Anterior cingulate cortex (tissue), 58 donors: ENCODE measurements at regions not wholly inside any gene's neighbourhood (a gene's known extent, or its start where the extent isn't known, plus 50 kb on each side); places are given as distances from the start of the nearest gene placed in this dataset.

ENCODE experiments used
- DNase-seq, 58 donors: peaks; one replicate each; lab custom pipeline; 2025; lab: John Stamatoyannopoulos, UW

GRCh38 chr14:103206023-103206481 is 82.8 kb downstream of the TNFAIP2 start:
- no peak for DNase-seq

GRCh38 chr14:103206836-103207387 is 83.7 kb downstream of the TNFAIP2 start:
- DNase-seq = peak in 11 of 58 donors; percentile 2 to 68 (median 18)

- DNase-seq = peak in 2 of 58 donors; percentile 13 to 68
These were observed 84.3 kb downstream of the TNFAIP2 start for GRCh38 chr14:103207388-103208072.

GRCh38 chr14:103209054-103209453 is 85.8 kb downstream of the TNFAIP2 start:
- DNase-seq = no peak

- DNase-seq = no peak
These were observed 86.2 kb downstream of the TNFAIP2 start for GRCh38 chr14:103209506-103209905.

GRCh38 chr14:103213331-103213730 is 90.1 kb downstream of the TNFAIP2 start:
- no peak for DNase-seq

- DNase-seq = no peak
These were observed 91.2 kb downstream of the TNFAIP2 start for GRCh38 chr14:103214461-103214958.

- no peak for DNase-seq
These were observed 93.1 kb downstream of the TNFAIP2 start for GRCh38 chr14:103216399-103216798.

- DNase-seq = no peak
These were observed 93.6 kb downstream of the TNFAIP2 start for GRCh38 chr14:103216857-103217256.

- no peak for DNase-seq
These were observed 94.3 kb downstream of the TNFAIP2 start for GRCh38 chr14:103217538-103217937.

GRCh38 chr14:103220134-103220981 is 97.1 kb downstream of the TNFAIP2 start:
- no peak for DNase-seq

GRCh38 chr14:103220982-103221641 is 97.9 kb downstream of the TNFAIP2 start:
- no peak for DNase-seq

GRCh38 chr14:103221781-103222358 is 98.6 kb downstream of the TNFAIP2 start:
- DNase-seq = no peak

- no peak for DNase-seq
These were observed 100.6 kb downstream of the TNFAIP2 start for GRCh38 chr14:103223818-103224352.

GRCh38 chr14:103225062-103225461 is 101.8 kb downstream of the TNFAIP2 start:
- no peak for DNase-seq

- DNase-seq = no peak
These were observed 102.2 kb downstream of the TNFAIP2 start for GRCh38 chr14:103225476-103225875.

- no peak for DNase-seq
These were observed 104.0 kb downstream of the TNFAIP2 start for GRCh38 chr14:103227094-103227768.

GRCh38 chr14:103228076-103228806 is 105.0 kb downstream of the TNFAIP2 start:
- no peak for DNase-seq

GRCh38 chr14:103228866-103229265 is 105.2 kb upstream of the EIF5 start:
- no peak for DNase-seq
